K562 (cell line): ENCODE measurements at regions not wholly inside any gene's neighbourhood (a gene's known extent, or its start where the extent isn't known, plus 50 kb on each side); places are given as distances from the start of the nearest gene placed in this dataset.

Source experiments
- ARID1B ChIP-seq: fragments of 450-650 bp; IDR thresholded peaks from 2 replicates; pipeline ENCODE4 v1.6.1; 2016; ENCODE audit warnings: antibody characterized with exemption, mild to moderate bottlenecking, inconsistent platforms
- BHLHE40 ChIP-seq: IDR thresholded peaks from 2 replicates; pipeline ENCODE4 v1.6.1; 2011; ENCODE audit warnings: low read length, improper control_type of control experiment
- HOXB6 ChIP-seq: fragments of 250-450 bp; sonication (Bioruptor Pico); IDR thresholded peaks from 2 replicates; pipeline ENCODE4 v1.5.1; 2022; ENCODE audit warnings: mild to moderate bottlenecking, borderline replicate concordance
- TAF7 ChIP-seq: fragments of 450-650 bp; IDR thresholded peaks from 2 replicates; pipeline ENCODE4 v1.6.1; 2016; ENCODE audit warnings: missing genetic modification characterization, missing compliant biosample characterization
- ZNF583 ChIP-seq: fragments of 250-450 bp; sonication (Bioruptor Pico); IDR thresholded peaks from 2 replicates; pipeline ENCODE4 v1.4.0; 2020
- ZNF766 ChIP-seq: fragments of 200-800 bp; sonication (Bioruptor generic); conservative IDR thresholded peaks from 2 replicates; pipeline ENCODE4 v1.6.1; 2016; ENCODE audit warnings: missing genetic modification characterization, missing compliant biosample characterization
- TF ChIP-seq, protein P1 (sequence below), 3 experiments: fragments of 200-800 bp in 1 of 3; fragments of 250-450 bp in 1 of 3; fragments of 450-650 bp in 1 of 3; sonication (Bioruptor Pico) in 1 of 3; sonication (Bioruptor generic) in 1 of 3; formaldehyde crosslinking in 1 of 3; IDR thresholded peaks; 2 replicates each; pipeline versions ENCODE4 v1.6.1 to v1.8.0; 2016 to 2022; ENCODE audit warnings: mild to moderate bottlenecking in 2 of 3, missing genetic modification characterization in 2 of 3, missing compliant biosample characterization in 1 of 3, moderate library complexity in 1 of 3
- TF ChIP-seq, protein P2 (sequence below): fragments of 450-650 bp; formaldehyde crosslinking; IDR thresholded peaks from 2 replicates; pipeline ENCODE4 v1.4.0; 2022; ENCODE audit warnings: mild to moderate bottlenecking, moderate library complexity
- TF ChIP-seq, protein P3 (sequence below): sonication (generic); formaldehyde crosslinking; IDR thresholded peaks from 2 replicates; pipeline ENCODE4 v1.4.0; 2020; ENCODE audit warnings: mild to moderate bottlenecking, missing genetic modification reagents
- TF ChIP-seq, protein P4 (sequence below): fragments of 450-650 bp; IDR thresholded peaks from 2 replicates; pipeline ENCODE4 v1.7.1; 2018; ENCODE audit warnings: mild to moderate bottlenecking, low read depth; ENCODE audit not compliant: partially characterized antibody
- TF ChIP-seq, protein P5 (sequence below): sonication (generic); formaldehyde crosslinking; IDR thresholded peaks from 2 replicates; pipeline ENCODE4 v1.8.0; 2022; ENCODE audit warnings: missing genetic modification reagents, mild to moderate bottlenecking, borderline replicate concordance
- TF ChIP-seq, protein P6 (sequence below): fragments of 250-450 bp; sonication (Bioruptor Pico); IDR thresholded peaks from 2 replicates; pipeline ENCODE4 v1.8.0; 2021; ENCODE audit warnings: moderate library complexity, mild to moderate bottlenecking, inconsistent platforms

DNA sequence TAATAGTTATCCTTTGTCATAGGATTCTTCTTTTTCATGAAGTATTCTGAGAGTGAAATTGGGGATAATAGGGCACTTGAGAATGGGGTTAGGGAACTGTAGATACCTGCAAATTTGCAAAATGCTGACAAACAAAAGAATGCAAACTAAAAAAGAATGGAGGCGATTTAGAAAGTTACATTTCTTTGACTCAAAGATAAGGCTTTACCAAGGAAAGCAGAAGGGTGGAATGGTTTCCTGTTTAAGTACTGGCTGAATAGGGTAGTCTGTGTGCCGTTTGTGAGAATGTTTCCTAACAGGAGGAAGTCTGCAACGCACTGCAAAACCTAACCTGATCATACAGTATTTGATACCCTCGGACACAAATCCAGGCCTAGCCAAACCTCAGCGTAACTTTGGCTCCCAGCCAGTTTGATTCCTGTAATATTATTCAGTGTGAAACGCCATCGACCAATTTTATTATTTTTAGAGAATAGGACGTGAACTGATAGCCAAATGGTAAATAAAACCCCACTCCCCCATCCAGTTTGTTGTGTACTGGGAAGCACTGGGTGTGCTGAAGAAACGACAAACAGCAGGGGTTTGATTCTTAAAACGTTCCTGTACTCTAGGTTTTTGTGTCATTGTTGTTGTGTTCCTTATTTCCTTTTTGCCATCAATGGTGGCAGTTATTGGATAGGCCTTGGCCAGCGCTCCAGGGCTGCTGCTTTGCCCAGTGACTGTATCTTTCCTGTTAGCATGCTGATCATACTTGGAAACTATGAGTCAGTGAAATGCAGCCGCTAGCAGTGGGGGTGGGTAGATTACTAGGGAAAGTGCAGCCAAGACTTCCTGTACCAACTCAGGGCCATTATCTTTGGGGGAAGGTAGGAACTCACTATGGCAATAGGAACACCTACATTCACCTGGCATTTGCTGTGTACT is 148.0 kb upstream of the TBL1XR1 start (continued):
- TF ChIP-seq, protein P1, sequence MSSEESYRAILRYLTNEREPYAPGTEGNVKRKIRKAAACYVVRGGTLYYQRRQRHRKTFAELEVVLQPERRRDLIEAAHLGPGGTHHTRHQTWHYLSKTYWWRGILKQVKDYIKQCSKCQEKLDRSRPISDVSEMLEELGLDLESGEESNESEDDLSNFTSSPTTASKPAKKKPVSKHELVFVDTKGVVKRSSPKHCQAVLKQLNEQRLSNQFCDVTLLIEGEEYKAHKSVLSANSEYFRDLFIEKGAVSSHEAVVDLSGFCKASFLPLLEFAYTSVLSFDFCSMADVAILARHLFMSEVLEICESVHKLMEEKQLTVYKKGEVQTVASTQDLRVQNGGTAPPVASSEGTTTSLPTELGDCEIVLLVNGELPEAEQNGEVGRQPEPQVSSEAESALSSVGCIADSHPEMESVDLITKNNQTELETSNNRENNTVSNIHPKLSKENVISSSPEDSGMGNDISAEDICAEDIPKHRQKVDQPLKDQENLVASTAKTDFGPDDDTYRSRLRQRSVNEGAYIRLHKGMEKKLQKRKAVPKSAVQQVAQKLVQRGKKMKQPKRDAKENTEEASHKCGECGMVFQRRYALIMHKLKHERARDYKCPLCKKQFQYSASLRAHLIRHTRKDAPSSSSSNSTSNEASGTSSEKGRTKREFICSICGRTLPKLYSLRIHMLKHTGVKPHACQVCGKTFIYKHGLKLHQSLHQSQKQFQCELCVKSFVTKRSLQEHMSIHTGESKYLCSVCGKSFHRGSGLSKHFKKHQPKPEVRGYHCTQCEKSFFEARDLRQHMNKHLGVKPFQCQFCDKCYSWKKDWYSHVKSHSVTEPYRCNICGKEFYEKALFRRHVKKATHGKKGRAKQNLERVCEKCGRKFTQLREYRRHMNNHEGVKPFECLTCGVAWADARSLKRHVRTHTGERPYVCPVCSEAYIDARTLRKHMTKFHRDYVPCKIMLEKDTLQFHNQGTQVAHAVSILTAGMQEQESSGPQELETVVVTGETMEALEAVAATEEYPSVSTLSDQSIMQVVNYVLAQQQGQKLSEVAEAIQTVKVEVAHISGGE (CRISPR knock-in tag; IDR thresholded peaks at IDR 0.05) = peak in 1 of 3 experiments; percentile 72; a peak in 2 of 6 replicates
- no peak for TF ChIP-seq HOXB6
- peak; percentile 92 for TF ChIP-seq ARID1B
- TF ChIP-seq, protein P2, sequence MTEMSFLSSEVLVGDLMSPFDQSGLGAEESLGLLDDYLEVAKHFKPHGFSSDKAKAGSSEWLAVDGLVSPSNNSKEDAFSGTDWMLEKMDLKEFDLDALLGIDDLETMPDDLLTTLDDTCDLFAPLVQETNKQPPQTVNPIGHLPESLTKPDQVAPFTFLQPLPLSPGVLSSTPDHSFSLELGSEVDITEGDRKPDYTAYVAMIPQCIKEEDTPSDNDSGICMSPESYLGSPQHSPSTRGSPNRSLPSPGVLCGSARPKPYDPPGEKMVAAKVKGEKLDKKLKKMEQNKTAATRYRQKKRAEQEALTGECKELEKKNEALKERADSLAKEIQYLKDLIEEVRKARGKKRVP (CRISPR knock-in tag) = peak; percentile 49; the same call in 1 of the 2 replicates
- TF ChIP-seq, protein P3, sequence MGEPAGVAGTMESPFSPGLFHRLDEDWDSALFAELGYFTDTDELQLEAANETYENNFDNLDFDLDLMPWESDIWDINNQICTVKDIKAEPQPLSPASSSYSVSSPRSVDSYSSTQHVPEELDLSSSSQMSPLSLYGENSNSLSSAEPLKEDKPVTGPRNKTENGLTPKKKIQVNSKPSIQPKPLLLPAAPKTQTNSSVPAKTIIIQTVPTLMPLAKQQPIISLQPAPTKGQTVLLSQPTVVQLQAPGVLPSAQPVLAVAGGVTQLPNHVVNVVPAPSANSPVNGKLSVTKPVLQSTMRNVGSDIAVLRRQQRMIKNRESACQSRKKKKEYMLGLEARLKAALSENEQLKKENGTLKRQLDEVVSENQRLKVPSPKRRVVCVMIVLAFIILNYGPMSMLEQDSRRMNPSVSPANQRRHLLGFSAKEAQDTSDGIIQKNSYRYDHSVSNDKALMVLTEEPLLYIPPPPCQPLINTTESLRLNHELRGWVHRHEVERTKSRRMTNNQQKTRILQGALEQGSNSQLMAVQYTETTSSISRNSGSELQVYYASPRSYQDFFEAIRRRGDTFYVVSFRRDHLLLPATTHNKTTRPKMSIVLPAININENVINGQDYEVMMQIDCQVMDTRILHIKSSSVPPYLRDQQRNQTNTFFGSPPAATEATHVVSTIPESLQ (CRISPR knock-in tag) = no peak
- TF ChIP-seq ZNF766 = peak; percentile 89
- TF ChIP-seq, protein P4, sequence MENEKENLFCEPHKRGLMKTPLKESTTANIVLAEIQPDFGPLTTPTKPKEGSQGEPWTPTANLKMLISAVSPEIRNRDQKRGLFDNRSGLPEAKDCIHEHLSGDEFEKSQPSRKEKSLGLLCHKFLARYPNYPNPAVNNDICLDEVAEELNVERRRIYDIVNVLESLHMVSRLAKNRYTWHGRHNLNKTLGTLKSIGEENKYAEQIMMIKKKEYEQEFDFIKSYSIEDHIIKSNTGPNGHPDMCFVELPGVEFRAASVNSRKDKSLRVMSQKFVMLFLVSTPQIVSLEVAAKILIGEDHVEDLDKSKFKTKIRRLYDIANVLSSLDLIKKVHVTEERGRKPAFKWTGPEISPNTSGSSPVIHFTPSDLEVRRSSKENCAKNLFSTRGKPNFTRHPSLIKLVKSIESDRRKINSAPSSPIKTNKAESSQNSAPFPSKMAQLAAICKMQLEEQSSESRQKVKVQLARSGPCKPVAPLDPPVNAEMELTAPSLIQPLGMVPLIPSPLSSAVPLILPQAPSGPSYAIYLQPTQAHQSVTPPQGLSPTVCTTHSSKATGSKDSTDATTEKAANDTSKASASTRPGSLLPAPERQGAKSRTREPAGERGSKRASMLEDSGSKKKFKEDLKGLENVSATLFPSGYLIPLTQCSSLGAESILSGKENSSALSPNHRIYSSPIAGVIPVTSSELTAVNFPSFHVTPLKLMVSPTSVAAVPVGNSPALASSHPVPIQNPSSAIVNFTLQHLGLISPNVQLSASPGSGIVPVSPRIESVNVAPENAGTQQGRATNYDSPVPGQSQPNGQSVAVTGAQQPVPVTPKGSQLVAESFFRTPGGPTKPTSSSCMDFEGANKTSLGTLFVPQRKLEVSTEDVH = no peak
- peak; percentile 39; the same call in 1 of the 2 replicates for TF ChIP-seq TAF7 (tag)
- TF ChIP-seq, protein P5, sequence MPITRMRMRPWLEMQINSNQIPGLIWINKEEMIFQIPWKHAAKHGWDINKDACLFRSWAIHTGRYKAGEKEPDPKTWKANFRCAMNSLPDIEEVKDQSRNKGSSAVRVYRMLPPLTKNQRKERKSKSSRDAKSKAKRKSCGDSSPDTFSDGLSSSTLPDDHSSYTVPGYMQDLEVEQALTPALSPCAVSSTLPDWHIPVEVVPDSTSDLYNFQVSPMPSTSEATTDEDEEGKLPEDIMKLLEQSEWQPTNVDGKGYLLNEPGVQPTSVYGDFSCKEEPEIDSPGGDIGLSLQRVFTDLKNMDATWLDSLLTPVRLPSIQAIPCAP = no peak
- TF ChIP-seq BHLHE40 = peak; percentile 32; the same call in 1 of the 2 replicates
- TF ChIP-seq, protein P6, sequence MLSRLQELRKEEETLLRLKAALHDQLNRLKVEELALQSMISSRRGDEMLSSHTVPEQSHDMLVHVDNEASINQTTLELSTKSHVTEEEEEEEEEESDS (CRISPR knock-in tag) = no peak
- TF ChIP-seq ZNF583 (CRISPR knock-in tag) = peak; percentile 81
